SJCRH30 (cell line): ENCODE measurements at regions not wholly inside any gene's neighbourhood (a gene's known extent, or its start where the extent isn't known, plus 50 kb on each side); places are given as distances from the start of the nearest gene placed in this dataset.
"Not testable (repeated sequence)": the region's sequence is repeated elsewhere in the genome, so short reads cannot be mapped to it uniquely, and the experiment has no call there.

Experiments used
- DNase-seq, 2 experiments: peaks; one replicate each; pipeline ENCODE4 v3.0.0-alpha.2; 2015 to 2020
- H3K27ac ChIP-seq: fragments of 250-450 bp; sonication (Bioruptor Pico); 2 replicates; pipeline ENCODE4 v1.5.1; 2020; ENCODE audit warnings: mild to moderate bottlenecking, moderate library complexity
- H3K27me3 ChIP-seq: fragments of 250-450 bp; sonication (Bioruptor Pico); 2 replicates; pipeline ENCODE4 v1.5.1; 2020; ENCODE audit warnings: mild to moderate bottlenecking, moderate library complexity
- H3K36me3 ChIP-seq: fragments of 250-450 bp; sonication (Bioruptor Pico); 2 replicates; pipeline ENCODE4 v1.5.1; 2020; ENCODE audit warnings: mild to moderate bottlenecking, moderate library complexity
- H3K4me1 ChIP-seq: fragments of 250-450 bp; sonication (Bioruptor Pico); 2 replicates; pipeline ENCODE4 v1.5.1; 2020; ENCODE audit warnings: mild to moderate bottlenecking, moderate library complexity
- H3K4me3 ChIP-seq: fragments of 250-450 bp; sonication (Bioruptor Pico); 2 replicates; pipeline ENCODE4 v1.5.1; 2020; ENCODE audit warnings: mild to moderate bottlenecking, moderate library complexity
- H3K9me3 ChIP-seq: fragments of 250-450 bp; sonication (Bioruptor Pico); replicated peaks from 2 replicates; pipeline ENCODE4 v1.5.1; 2020; ENCODE audit warnings: mild to moderate bottlenecking, moderate library complexity

DNA sequence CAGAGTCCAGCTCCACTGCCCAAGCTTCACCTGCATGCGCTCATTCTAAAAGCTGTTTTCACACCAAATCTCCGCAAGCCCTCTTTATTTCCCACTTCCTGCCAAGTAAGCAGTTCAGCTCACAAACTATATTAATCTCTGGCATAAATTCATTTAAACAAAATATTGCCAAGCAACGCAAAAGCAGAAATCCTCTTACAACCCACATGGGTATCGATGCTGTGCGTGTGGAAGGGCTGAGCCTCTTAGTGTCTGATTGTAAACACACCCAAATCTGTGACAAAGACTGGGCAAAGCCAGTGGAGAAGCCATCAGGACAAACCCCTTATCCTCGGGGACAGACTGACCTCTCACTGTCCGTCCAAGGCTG, 124.3 kb upstream of the ATP2B2 start:
- Histone ChIP-seq H3K36me3 (no peaks in the 10 kb centered on the region), H3K27ac (no peak overlapping the region), H3K4me1 (no peaks in the 10 kb centered on the region), H3K4me3 (no peak overlapping the region), H3K27me3 (no peaks in the 10 kb centered on the region), H3K9me3 (no peaks in the 10 kb centered on the region)
- no peak for DNase-seq

DNA sequence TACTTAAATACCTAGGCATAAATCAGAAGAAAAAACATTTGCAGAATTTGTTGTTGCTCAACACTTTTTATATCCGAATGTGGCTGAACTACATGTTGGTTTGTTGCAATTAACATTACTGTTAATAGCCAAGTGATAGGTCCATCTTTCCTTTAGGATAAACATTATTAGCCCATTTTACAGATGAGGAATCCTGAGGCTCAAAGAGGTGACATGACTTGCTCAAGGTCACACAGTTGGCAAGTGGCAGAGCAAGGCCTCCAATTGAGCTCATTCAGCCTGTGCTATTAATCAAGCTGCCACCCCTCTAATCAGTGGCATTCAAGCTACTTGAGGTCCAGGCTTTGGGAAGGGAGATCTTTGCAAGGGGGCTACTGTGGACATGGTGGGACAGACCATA, 125.8 kb upstream of the ATP2B2 start:
- Histone ChIP-seq H3K9me3 (no peaks in the 10 kb centered on the region), H3K27ac (no peak overlapping the region), H3K4me3 (no peak overlapping the region), H3K27me3 (no peaks in the 10 kb centered on the region), H3K4me1 (no peaks in the 10 kb centered on the region), H3K36me3 (no peaks in the 10 kb centered on the region)
- DNase-seq: no peak

DNA sequence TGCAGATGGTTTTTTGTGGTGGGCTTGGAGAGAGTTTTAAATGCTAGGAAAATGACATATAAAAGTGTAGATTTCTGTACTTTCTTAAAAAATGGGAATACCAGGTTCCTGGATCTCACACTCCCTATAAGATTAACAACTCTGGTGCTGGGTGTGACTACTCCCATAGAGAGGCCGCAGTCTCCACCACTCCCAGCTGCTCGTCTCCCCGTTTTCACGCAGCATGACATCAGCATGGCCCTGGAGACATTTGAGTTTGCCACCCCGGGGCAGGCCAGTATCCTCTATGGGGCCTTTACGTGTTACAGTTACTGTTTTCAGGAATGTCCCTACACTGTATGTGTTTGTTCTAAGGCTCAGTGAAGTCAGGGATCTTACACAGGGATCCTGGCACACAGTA, 126.7 kb upstream of the ATP2B2 start:
- H3K4me3 ChIP-seq: no peak overlapping the region
- H3K36me3 ChIP-seq: no peaks in the 10 kb centered on the region
- H3K27ac ChIP-seq: no peak overlapping the region
- no peaks in the 10 kb centered on the region for H3K4me1 ChIP-seq
- DNase-seq: no peak
- H3K27me3 ChIP-seq: no peaks in the 10 kb centered on the region
- H3K9me3 ChIP-seq: no peaks in the 10 kb centered on the region

DNA sequence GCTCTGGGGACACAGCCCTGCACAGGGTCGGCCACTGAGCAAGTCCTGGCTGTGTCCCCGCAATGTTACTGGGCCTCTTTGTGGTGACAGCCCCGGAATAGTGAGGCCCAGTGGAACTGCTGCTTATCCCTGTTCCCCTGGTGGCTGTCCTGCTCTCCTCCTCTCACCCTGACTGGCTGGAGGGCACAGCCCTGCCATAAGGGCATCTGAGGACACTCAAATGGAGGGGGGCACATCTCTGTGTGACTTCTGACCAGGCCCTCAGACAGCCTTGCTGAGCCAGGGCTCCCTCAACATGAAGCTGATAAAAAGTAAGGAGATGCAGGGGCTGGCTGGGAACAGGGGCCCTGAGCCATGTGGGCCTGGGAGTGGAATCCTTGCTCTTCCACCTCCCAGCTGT, 127.4 kb upstream of the ATP2B2 start:
- Histone ChIP-seq H3K27me3 (no peaks in the 10 kb centered on the region), H3K4me3 (no peak overlapping the region), H3K36me3 (no peaks in the 10 kb centered on the region), H3K4me1 (no peaks in the 10 kb centered on the region), H3K9me3 (no peaks in the 10 kb centered on the region), H3K27ac (no peak overlapping the region)
- no peak for DNase-seq

DNA sequence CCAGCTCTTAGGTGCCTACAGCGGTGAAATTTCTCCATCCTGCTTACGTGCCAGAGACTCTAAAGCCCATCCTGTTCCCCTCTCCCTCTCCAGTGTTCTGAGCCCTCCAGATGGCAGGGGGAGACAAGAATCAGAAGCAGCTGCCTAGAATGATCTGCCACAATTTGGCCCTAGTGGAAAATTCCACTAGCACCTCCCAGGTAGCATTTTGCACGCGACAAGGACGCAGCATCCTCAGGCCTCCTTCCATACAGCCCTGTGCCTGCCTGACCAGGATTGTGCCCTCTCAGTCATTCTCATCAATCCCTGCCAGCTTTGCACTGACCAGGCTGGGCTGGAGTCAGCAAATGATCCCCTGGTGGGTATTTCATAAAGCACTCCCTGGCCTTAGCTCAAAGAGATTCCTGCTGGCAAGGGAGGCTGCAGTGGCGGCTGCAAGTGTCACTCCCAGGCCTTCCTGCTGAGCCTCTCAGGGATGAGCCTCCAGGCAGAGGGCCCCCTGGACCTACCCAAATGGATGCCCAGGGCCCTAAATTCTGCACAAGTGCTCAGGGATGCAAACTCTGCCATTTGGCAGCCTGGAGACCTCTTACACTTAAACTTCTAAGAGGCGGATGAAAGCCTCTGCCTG, 130.2 kb upstream of the ATP2B2 start:
- Histone ChIP-seq H3K36me3 (no peaks in the 10 kb centered on the region), H3K27me3 (no peaks in the 10 kb centered on the region), H3K27ac (no peak overlapping the region), H3K4me3 (no peak overlapping the region), H3K4me1 (no peaks in the 10 kb centered on the region), H3K9me3 (no peaks in the 10 kb centered on the region)
- DNase-seq: no peak

DNA sequence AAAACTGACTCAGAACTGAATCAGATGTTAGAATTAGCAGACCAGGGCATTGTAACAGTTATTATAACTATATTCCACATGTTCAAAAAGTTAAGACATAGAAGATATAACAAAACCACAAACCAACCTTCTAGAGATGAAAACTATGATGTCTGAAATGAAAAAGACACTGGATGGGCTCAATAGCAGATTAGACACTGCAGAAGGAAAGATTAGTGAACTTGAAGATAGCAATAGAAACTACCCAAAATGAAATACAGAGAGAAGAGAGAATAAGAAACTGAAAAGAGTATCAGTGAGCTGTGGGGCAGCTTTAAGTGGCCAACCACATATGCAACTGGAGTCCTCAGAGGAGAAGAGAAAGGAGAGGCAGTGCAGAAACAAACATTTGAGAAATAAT, 132.0 kb upstream of the ATP2B2 start:
- H3K9me3 ChIP-seq: no peaks in the 10 kb centered on the region
- no peak overlapping the region for H3K4me3 ChIP-seq
- no peaks in the 10 kb centered on the region for H3K27me3 ChIP-seq
- no peaks in the 10 kb centered on the region for H3K4me1 ChIP-seq
- no peak for DNase-seq
- no peaks in the 10 kb centered on the region for H3K36me3 ChIP-seq
- H3K27ac ChIP-seq: no peak overlapping the region

DNA sequence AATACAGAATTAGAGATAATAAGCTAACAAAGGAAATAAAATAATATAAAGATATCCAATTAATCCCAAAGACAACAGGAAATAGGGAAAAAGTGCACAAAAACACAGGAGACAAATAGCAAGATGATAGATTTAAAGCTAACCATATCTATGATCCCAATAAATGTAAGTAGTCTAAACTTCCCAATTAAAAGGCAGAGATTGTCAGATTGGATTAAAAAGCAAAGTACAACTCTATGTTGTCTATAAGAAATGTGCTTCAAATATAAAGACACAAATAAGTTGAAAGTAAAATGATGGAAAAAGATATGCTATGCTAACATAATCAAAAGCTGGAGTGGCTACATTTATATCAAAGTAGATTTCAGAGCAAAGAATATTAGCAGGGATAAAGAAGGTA, 133.1 kb upstream of the ATP2B2 start:
- no peaks in the 10 kb centered on the region for H3K4me1 ChIP-seq
- H3K27ac ChIP-seq: no peak overlapping the region
- H3K36me3 ChIP-seq: no peaks in the 10 kb centered on the region
- no peak overlapping the region for H3K4me3 ChIP-seq
- no peak for DNase-seq
- H3K27me3 ChIP-seq: no peaks in the 10 kb centered on the region
- H3K9me3 ChIP-seq: no peaks in the 10 kb centered on the region

DNA sequence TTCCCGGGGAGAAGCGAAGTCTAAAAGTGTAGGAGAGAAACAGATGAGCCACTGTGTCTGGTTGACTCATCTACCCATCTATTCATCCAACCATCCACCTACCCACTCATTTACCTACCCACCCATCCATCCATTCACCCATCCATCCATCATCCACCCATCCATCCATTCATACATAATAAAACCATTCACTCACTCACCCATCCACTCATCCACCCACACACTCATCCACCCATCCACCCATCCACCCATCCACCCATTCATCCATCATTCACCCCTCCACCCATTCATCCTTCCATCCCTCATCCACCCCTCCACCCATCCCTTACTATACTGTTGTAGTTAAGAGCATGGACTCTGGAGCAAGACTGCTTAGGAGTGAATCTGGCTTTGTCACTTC, 136.4 kb upstream of the ATP2B2 start:
- no peak for DNase-seq

DNA sequence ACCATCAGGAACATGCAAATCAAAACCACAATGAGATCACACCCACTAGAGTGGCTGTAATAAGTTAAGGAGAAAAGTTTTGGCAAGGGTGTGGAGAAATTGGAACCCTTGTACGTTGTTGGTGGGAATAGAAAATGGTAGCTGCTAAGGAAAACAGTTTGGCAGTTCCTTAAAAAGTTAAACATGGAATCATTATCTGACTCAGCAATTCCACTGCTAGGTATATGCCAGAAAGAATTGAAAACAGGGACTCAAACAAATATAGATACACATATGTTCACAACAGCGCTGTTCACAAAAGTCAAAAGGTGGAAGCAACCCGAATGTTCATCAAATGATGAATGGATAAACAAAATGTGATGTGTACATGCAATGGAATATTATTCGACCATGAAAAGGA, 138.8 kb upstream of the ATP2B2 start:
- no peak overlapping the region for H3K27ac ChIP-seq
- no peaks in the 10 kb centered on the region for H3K27me3 ChIP-seq
- H3K4me1 ChIP-seq: no peaks in the 10 kb centered on the region
- no peak overlapping the region for H3K4me3 ChIP-seq
- no peaks in the 10 kb centered on the region for H3K9me3 ChIP-seq
- no peaks in the 10 kb centered on the region for H3K36me3 ChIP-seq
- DNase-seq: no peak

More for the DNA sequence above, 136.4 kb upstream of the ATP2B2 start:
- no peaks in the 10 kb centered on the region for H3K27me3 ChIP-seq
- no peaks in the 10 kb centered on the region for H3K9me3 ChIP-seq
- H3K27ac ChIP-seq: no peak overlapping the region
- H3K36me3 ChIP-seq: no peaks in the 10 kb centered on the region
- no peak overlapping the region for H3K4me3 ChIP-seq
- no peaks in the 10 kb centered on the region for H3K4me1 ChIP-seq

DNA sequence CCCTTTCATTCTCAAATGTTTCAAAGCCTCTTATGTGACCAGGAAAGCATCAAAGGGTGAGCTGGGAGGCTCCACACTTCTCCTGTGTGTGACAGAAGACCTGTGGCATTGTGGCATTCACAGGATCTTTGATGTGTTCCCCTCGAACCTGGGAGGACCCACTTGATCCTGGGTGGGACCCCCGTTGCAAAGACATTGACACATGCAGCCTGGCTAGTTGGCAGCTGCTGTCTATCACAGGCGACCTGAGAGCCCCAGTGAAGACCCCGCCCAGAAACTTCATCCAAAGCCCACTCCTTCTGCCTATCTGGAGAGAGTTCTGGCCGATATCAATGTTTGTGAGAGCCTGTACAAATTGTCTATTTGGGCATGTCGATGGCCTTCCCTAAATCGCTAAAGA, 140.4 kb upstream of the ATP2B2 start:
- Histone ChIP-seq H3K36me3 (no peaks in the 10 kb centered on the region), H3K9me3 (no peaks in the 10 kb centered on the region), H3K4me3 (no peak overlapping the region), H3K4me1 (no peaks in the 10 kb centered on the region), H3K27ac (no peak overlapping the region), H3K27me3 (no peaks in the 10 kb centered on the region)
- DNase-seq: no peak

DNA sequence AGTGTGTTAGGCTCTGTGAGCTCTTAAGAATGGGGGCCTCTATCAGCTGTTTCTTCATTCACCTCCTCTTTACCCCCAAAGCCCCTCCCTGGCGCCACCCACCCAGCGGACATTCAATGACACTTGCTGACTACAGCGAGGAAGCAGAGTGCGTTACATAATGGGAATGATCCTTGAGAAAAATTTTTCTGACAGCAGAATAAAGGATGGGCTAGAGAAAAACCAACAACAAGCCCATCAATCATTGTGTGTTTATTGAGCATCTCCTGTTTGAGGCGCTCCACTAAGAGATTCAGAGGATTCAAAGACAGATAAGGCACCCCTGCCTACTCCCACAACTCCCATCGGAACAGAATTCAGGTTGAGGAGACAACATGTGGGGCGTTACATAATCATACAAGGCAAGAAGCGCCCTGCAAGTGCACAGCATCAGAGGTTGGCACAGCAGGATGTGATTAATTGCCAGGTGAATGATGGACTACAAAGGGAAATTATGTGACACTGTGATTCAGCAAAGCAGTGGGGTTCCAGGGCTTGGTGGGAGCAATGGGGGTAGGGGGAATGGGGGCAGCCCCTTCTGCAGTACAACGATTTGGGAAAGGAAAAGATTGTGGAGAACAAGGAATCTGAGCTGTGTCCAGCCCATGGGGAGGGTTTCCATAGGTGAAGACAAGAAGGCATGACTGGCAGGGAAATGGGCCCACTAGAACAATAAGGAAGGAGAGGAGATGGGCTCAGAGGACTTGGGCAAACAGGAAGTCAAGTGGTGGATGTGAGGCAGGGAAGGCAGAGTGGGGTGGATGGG, 141.3 kb upstream of the ATP2B2 start:
- no peak overlapping the region for H3K4me3 ChIP-seq
- no peaks in the 10 kb centered on the region for H3K27me3 ChIP-seq
- H3K27ac ChIP-seq: no peak overlapping the region
- H3K9me3 ChIP-seq: no peaks in the 10 kb centered on the region
- no peak for DNase-seq
- no peaks in the 10 kb centered on the region for H3K4me1 ChIP-seq
- H3K36me3 ChIP-seq: no peaks in the 10 kb centered on the region

DNA sequence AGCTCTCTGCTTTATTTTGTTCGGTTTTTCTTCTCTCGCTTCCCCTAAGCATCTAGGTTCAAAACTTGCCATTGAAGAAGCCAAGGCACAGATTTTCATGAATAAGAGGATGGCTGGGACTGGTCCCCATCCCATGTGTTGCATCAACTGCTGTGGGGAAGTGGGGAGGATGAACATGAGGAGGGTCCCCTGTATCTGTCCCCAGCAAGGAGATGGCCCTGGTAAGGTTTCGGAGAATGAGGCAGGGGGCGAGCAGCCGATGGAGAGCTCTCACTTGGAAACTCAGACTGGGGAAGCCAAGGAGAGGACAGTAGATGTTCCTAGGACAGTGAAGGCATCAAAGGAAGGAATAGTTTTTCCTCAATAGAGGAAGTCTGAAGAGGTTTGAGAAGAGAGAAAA, 142.0 kb upstream of the ATP2B2 start:
- no peak for DNase-seq
- Histone ChIP-seq H3K27me3 (no peaks in the 10 kb centered on the region), H3K27ac (no peak overlapping the region), H3K4me1 (no peaks in the 10 kb centered on the region), H3K9me3 (no peaks in the 10 kb centered on the region), H3K4me3 (no peak overlapping the region), H3K36me3 (no peaks in the 10 kb centered on the region)

DNA sequence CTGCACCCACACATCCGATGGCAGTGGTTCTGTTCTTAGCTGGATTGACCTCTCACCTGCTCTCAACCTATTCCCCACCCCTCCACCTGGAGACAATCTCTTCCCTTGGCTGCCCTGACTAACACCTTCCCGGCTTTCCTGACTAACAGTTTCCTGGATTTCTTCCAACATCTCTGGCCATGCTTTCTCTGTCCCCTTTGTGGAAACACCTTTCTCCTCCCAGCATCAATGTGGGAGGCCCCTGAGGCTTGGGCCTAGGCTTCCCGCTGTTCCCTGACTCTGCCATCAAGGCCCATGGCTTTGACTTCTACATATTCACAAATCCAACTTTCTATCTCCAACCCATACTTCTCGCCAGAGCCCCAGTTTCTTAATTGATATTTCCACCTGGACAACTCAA, 142.8 kb upstream of the ATP2B2 start:
- H3K36me3 ChIP-seq: no peaks in the 10 kb centered on the region
- H3K4me1 ChIP-seq: no peaks in the 10 kb centered on the region
- H3K9me3 ChIP-seq: no peaks in the 10 kb centered on the region
- H3K27ac ChIP-seq: no peak overlapping the region
- no peaks in the 10 kb centered on the region for H3K27me3 ChIP-seq
- no peak overlapping the region for H3K4me3 ChIP-seq
- no peak for DNase-seq

DNA sequence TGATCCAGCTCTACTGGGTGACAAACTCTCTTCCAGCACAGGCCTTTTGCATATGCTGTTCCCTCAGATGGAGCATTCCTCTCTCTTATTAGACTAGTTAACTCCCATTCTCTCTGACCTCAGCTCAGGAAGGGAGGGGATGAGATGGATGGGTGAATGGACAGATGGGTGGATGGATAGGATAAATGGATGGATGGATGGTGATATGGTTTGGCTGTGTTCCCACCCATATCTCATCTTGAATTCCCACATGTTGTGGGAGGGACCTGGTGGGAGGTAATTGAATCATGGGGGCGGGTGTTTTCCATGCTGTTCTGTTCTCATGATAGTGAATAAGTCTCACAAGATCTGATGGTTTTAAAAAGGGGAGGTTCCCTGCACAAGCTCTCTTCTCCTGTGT, 144.1 kb upstream of the ATP2B2 start:
- not testable (repeated sequence) for H3K4me1 ChIP-seq, H3K4me3 ChIP-seq, H3K36me3 ChIP-seq, DNase-seq, H3K9me3 ChIP-seq, H3K27ac ChIP-seq, H3K27me3 ChIP-seq

DNA sequence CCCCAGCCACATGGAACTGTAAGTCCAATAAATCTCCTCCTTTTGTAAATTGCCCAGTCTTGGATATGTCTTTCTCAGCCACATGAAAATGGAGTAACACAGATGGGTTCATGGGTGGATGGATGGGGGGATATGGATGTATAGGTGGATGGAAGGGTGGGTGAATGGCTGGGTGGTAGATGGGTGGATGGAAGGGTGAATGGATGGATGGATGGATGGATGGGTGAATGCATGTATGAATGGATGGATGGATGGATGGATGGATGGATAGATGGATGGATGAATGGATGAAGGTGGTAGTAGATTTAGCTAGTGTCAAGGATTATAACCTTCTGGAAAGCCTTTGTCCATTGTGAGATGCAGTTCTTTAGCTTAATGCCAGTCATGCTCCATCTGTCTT, 146.1 kb upstream of the ATP2B2 start:
- Histone ChIP-seq H3K4me3 (no peak overlapping the region), H3K36me3 (no peaks in the 10 kb centered on the region), H3K27ac (no peak overlapping the region), H3K27me3 (no peaks in the 10 kb centered on the region), H3K4me1 (no peaks in the 10 kb centered on the region), H3K9me3 (no peaks in the 10 kb centered on the region)
- no peak for DNase-seq

DNA sequence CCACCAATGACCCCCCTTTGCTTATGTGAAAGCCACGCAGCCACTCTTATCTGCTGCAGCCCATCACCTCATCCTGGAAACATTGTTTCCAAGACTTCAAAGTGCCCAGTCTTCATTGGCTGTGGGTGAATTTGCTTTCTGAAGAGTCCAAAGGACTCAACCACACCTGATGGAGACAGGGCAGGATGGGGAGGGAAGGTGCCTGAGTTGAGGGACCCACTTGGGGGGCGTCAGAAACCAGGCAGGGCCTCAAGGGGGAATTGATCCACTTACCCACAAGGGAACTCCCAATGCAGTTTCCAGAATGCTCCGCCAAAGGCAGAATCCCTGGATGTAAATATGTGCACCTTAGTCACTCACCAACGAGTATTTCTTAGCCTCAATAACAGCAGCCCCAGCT, 147.9 kb upstream of the ATP2B2 start:
- DNase-seq: no peak
- Histone ChIP-seq H3K36me3 (no peaks in the 10 kb centered on the region), H3K4me1 (no peaks in the 10 kb centered on the region), H3K9me3 (no peaks in the 10 kb centered on the region), H3K27me3 (no peaks in the 10 kb centered on the region), H3K27ac (no peak overlapping the region), H3K4me3 (no peak overlapping the region)
